Kidney (tissue), 13 donors: ENCODE measurements at regions not wholly inside any gene's neighbourhood (a gene's known extent, or its start where the extent isn't known, plus 50 kb on each side); places are given as distances from the start of the nearest gene placed in this dataset.

ENCODE experiments used
- DNase-seq, 5 donors: peaks; one replicate each; pipeline ENCODE4 v3.0.0-alpha.2; 2013 to 2020
- FAIRE-seq: peaks from 2 replicates; lab custom pipeline; 2012; peaks lifted over from hg19 to GRCh38; lab: Jason Lieb, UNC
- H3K27ac ChIP-seq, 2 donors: one replicate each; pipeline ENCODE4 v1.7.0; 2013; ENCODE audit warnings: low read depth in 2 of 2, low read length in 2 of 2, inconsistent platforms in 1 of 2
- H3K27me3 ChIP-seq: one replicate; pipeline ENCODE4 v1.7.1; 2013; ENCODE audit warnings: low read length, inconsistent platforms; ENCODE audit not compliant: control insufficient read depth, insufficient read depth
- H3K36me3 ChIP-seq, 3 donors: one replicate each; pipeline versions ENCODE4 v1.7.0 to v1.7.1; 2013; ENCODE audit warnings: low read length in 3 of 3, control low read depth in 1 of 3, inconsistent platforms in 1 of 3; ENCODE audit not compliant: insufficient read depth in 3 of 3, control insufficient read depth in 2 of 3
- H3K4me1 ChIP-seq, 3 donors: one replicate each; pipeline versions ENCODE4 v1.7.0 to v1.7.1; 2013; ENCODE audit warnings: low read length in 3 of 3, inconsistent platforms in 1 of 3, low read depth in 1 of 3; ENCODE audit not compliant: control insufficient read depth in 2 of 3, insufficient read depth in 2 of 3
- H3K4me3 ChIP-seq, 3 donors: one replicate each; pipeline versions ENCODE4 v1.7.0 to v1.8.1; 2013; ENCODE audit warnings: low read length in 3 of 3, control low read depth in 1 of 3, inconsistent platforms in 1 of 3
- H3K9ac ChIP-seq, 3 donors: one replicate each; pipeline versions ENCODE4 v1.7.0 to v1.7.1; 2013; ENCODE audit warnings: low read length in 3 of 3, control low read depth in 1 of 3, inconsistent platforms in 1 of 3
- H3K9me3 ChIP-seq, 3 donors: one replicate each; pipeline versions ENCODE4 v1.7.0 to v1.7.1; 2013; ENCODE audit warnings: low read length in 3 of 3, control low read depth in 1 of 3, inconsistent platforms in 1 of 3; ENCODE audit not compliant: control insufficient read depth in 2 of 3, insufficient read depth in 1 of 3
- intact Hi-C: fragments of 100-400 bp; cut with DNase I; formaldehyde crosslinking; loops from one replicate; pipeline ENCODE4 v1.11.1; 2022
- TF ChIP-seq, protein P1 (sequence below): IDR thresholded peaks from 3 replicates; pipeline ENCODE4 v1.5.1; 2012; ENCODE audit warnings: mild to moderate bottlenecking, moderate library complexity, borderline replicate concordance; ENCODE audit not compliant: insufficient read depth; ENCODE audit errors: extremely low read depth
- donor health status: control.
- donor health status: control.
- donor health status: control.
- donor health status: control.
- donor health status: control.
- donor health status: DM: yes; HTN: yes; CAD: no.
- donor health status: Normal renal cell carcinoma (clear cell type).

DNA sequence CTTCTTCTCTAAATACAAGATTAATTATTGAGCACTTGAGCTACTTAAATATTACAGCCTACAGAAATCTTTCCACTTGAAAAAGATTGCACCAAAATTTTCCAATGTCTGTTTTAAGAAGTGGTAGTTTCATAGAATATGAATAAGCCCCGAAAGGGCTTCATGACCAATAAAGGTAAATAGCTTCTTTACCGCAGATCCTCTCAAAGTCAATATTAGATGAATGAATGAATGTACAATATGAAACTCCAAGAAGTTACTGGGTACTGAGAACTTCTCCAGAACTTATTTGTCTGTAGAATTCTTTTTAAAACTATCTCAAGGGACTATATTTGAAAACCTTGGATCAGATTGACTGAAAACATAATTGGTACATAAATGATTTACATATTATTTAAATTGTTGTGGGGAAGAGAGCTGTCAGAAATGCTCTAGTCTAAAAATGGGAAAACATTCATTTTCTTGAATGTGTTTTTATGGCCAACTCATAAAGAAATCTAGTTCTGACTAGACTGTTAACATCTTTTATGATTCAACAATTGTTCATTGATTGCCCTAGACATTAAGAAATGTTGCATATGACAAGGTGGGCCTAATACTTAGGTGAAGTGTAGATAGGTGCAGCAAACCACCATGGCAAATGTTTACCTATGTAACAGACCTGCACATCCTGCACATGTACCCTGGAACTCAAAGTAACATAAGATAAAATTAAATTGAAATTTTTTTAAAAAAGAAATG lies 227.0 kb downstream of the SPRY2 start:
- DNase-seq (no peak), FAIRE-seq (no peak)
- no peak overlapping the region for H3K27ac ChIP-seq
- TF ChIP-seq, protein P1, sequence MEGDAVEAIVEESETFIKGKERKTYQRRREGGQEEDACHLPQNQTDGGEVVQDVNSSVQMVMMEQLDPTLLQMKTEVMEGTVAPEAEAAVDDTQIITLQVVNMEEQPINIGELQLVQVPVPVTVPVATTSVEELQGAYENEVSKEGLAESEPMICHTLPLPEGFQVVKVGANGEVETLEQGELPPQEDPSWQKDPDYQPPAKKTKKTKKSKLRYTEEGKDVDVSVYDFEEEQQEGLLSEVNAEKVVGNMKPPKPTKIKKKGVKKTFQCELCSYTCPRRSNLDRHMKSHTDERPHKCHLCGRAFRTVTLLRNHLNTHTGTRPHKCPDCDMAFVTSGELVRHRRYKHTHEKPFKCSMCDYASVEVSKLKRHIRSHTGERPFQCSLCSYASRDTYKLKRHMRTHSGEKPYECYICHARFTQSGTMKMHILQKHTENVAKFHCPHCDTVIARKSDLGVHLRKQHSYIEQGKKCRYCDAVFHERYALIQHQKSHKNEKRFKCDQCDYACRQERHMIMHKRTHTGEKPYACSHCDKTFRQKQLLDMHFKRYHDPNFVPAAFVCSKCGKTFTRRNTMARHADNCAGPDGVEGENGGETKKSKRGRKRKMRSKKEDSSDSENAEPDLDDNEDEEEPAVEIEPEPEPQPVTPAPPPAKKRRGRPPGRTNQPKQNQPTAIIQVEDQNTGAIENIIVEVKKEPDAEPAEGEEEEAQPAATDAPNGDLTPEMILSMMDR, result no peak
- H3K27me3 ChIP-seq, result no peaks in the 10 kb centered on the region
- H3K36me3 ChIP-seq, result no peaks in the 10 kb centered on the region
- H3K4me1 ChIP-seq, result no peaks in the 10 kb centered on the region
- H3K4me3 ChIP-seq, result no peak overlapping the region
- H3K9me3 ChIP-seq, result no peaks in the 10 kb centered on the region
- intact Hi-C loops, result no loop called here
- H3K9ac ChIP-seq, result no peak overlapping the region

DNA sequence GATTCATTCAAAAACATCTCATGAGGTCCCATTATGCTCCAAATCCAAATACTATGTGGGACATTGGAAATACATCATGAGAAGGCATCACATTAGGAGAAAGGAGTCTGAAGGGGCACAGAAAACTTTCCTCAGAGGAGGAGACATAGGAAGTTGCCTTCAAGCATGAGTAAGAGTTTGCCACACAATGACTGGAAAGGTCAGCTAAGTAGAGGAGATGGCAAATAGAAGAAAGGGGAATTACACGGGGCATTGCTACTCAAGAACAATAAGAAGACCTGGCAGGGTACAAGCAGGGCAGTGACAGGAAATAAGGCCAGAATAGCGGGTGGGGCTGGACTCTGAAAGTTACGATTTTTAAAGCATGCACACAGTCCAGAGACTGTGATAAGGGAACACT lies 231.6 kb downstream of the SPRY2 start:
- DNase-seq, result no peak
- no peaks in the 10 kb centered on the region for H3K36me3 ChIP-seq
- no peak overlapping the region for H3K27ac ChIP-seq
- no peaks in the 10 kb centered on the region for H3K27me3 ChIP-seq
- intact Hi-C loops, result no loop called here
- H3K9ac ChIP-seq, result no peak overlapping the region
- H3K9me3 ChIP-seq, result no peaks in the 10 kb centered on the region
- TF ChIP-seq, protein P1, result no peak
- H3K4me1 ChIP-seq, result no peaks in the 10 kb centered on the region
- H3K4me3 ChIP-seq, result no peak overlapping the region
- no peak for FAIRE-seq

DNA sequence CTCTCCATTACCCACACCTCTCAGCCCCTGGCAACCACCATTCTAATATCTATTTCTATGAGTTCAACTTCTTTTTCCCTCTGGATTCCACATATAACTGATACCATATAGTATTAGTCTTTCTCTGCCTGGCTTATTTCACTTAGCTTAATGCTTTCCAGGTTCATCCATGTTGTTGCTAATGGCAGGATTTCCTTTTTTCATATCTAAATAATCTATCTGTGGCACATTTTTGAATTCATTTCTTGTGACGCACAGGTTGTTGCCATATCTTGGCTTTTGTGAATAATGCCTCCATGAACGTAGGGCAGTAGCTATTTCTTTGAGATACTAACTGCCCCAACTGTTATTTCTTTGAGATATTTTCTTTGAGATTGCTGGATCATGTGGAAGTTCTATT lies 235.6 kb downstream of the SPRY2 start:
- no peaks in the 10 kb centered on the region for H3K27me3 ChIP-seq
- no peak for FAIRE-seq
- H3K9me3 ChIP-seq, result no peaks in the 10 kb centered on the region
- DNase-seq, result no peak
- intact Hi-C loops, result no loop called here
- no peak overlapping the region for H3K9ac ChIP-seq
- no peak overlapping the region for H3K4me3 ChIP-seq
- H3K27ac ChIP-seq, result no peak overlapping the region
- H3K4me1 ChIP-seq, result no peaks in the 10 kb centered on the region
- TF ChIP-seq, protein P1, result no peak
- H3K36me3 ChIP-seq, result no peaks in the 10 kb centered on the region

DNA sequence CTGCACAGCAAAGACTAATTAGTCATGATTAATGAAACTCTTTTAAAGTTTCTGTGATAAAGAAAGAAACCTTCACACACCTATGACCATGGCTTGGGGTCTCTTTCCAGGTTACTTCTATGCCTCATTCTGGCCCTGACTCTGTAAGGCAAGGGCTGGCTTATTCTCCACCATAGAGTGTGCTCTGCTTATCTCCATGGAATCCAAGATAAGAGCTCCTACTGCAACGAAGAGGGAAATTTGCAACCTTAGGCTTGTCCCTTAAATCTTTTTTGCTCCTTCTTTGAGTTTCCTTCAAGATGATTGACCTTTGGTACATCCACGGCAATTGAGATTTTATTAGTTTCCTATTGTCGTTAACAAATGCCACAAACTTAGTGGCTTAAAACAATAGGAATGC lies 239.9 kb downstream of the SPRY2 start:
- DNase-seq (no peak), FAIRE-seq (no peak)
- TF ChIP-seq, protein P1, result no peak

More for the DNA sequence above, 239.9 kb downstream of the SPRY2 start:
- Histone ChIP-seq H3K4me3 (no peak overlapping the region), H3K9ac (no peak overlapping the region), H3K27me3 (no peaks in the 10 kb centered on the region), H3K4me1 (no peaks in the 10 kb centered on the region), H3K27ac (no peak overlapping the region), H3K36me3 (no peaks in the 10 kb centered on the region), H3K9me3 (no peaks in the 10 kb centered on the region)
- intact Hi-C loops, result no loop called here
